Mesothelial cell of epicardium (in vitro differentiated cells): ENCODE measurements at regions not wholly inside any gene's neighbourhood (a gene's known extent, or its start where the extent isn't known, plus 50 kb on each side); places are given as distances from the start of the nearest gene placed in this dataset.
A peak's percentile ranks its signal among the peaks of the same experiment; 100 is the strongest.

Experiments
- DNase-seq, 2 experiments: peaks; one replicate each; pipeline ENCODE4 v3.0.0; 2021; ENCODE audit warnings: low spot score in 2 of 2; ENCODE audit not compliant: unreplicated experiment in 2 of 2
- H3K27ac Mint-ChIP-seq: 2 replicates; pipeline ENCODE4 v1.8.0; 2021; ENCODE audit warnings: mixed read lengths
- H3K27me3 Mint-ChIP-seq: 2 replicates; pipeline ENCODE4 v1.8.0; 2021; ENCODE audit warnings: low read depth, mixed read lengths
- H3K36me3 Mint-ChIP-seq: 2 replicates; pipeline ENCODE4 v1.8.0; 2021; ENCODE audit warnings: mixed read lengths
- H3K4me1 Mint-ChIP-seq: 2 replicates; pipeline ENCODE4 v1.8.0; 2021; ENCODE audit warnings: mixed read lengths
- H3K4me3 Mint-ChIP-seq: 2 replicates; pipeline ENCODE4 v1.8.0; 2021; ENCODE audit warnings: mild to moderate bottlenecking, moderate library complexity, mixed read lengths
- H3K9me3 Mint-ChIP-seq: 2 replicates; pipeline ENCODE4 v1.8.0; 2021; ENCODE audit warnings: mixed read lengths
- TF ChIP-seq, protein P1 (sequence below): fragments of 200-600 bp; sonication (generic); IDR thresholded peaks from one replicate; pipeline ENCODE4 v1.5.0; 2021; ENCODE audit warnings: antibody characterized with exemption; ENCODE audit not compliant: unreplicated experiment

- Mint-ChIP-seq H3K27me3 (peaks cover 2% of the 10 kb centered on the region), H3K4me1 (no peaks in the 10 kb centered on the region), H3K36me3 (no peaks in the 10 kb centered on the region), H3K27ac (no peak overlapping the region), H3K9me3 (peaks cover 8% of the 10 kb centered on the region), H3K4me3 (no peak overlapping the region)
- DNase-seq, result no peak
- TF ChIP-seq, protein P1, sequence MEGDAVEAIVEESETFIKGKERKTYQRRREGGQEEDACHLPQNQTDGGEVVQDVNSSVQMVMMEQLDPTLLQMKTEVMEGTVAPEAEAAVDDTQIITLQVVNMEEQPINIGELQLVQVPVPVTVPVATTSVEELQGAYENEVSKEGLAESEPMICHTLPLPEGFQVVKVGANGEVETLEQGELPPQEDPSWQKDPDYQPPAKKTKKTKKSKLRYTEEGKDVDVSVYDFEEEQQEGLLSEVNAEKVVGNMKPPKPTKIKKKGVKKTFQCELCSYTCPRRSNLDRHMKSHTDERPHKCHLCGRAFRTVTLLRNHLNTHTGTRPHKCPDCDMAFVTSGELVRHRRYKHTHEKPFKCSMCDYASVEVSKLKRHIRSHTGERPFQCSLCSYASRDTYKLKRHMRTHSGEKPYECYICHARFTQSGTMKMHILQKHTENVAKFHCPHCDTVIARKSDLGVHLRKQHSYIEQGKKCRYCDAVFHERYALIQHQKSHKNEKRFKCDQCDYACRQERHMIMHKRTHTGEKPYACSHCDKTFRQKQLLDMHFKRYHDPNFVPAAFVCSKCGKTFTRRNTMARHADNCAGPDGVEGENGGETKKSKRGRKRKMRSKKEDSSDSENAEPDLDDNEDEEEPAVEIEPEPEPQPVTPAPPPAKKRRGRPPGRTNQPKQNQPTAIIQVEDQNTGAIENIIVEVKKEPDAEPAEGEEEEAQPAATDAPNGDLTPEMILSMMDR, result no peak
Measured at GRCh38 chr4:45920861-45921260, 203.0 kb downstream of the GABRG1 start.

DNA sequence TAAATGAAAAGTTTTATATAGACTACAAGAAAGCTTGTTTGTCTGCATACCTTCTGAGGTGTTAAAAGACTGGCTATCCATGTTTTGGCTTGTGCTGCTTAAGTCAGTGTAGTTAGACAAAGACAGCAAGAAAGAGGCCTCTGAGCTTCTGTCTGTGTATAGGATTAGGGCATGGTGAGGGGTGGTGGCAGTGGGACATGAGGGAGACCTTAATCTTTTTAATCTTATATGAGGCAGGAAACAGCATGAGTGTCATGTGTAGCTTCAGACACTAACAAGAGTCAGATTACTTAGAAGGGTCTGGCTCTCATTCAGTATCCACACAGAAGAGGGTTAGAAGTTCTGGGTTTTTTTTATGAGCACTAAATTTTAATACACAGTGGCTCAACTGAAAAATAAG, 213.3 kb downstream of the GABRG1 start:
- Mint-ChIP-seq H3K4me1 (peaks cover 5% of the 10 kb centered on the region), H3K27ac (peak overlapping the region; percentile 10), H3K4me3 (no peak overlapping the region), H3K9me3 (peaks cover 4% of the 10 kb centered on the region), H3K36me3 (no peaks in the 10 kb centered on the region), H3K27me3 (no peaks in the 10 kb centered on the region)
- TF ChIP-seq, protein P1, result no peak
- DNase-seq, result no peak

- no peaks in the 10 kb centered on the region for H3K27me3 Mint-ChIP-seq
- no peaks in the 10 kb centered on the region for H3K4me1 Mint-ChIP-seq
- H3K27ac Mint-ChIP-seq, result no peak overlapping the region
- no peaks in the 10 kb centered on the region for H3K36me3 Mint-ChIP-seq
- H3K4me3 Mint-ChIP-seq, result no peak overlapping the region
- TF ChIP-seq, protein P1, result no peak
- H3K9me3 Mint-ChIP-seq, result peaks cover 30% of the 10 kb centered on the region
- no peak for DNase-seq
Measured at GRCh38 chr4:45897946-45898585, 225.8 kb downstream of the GABRG1 start.

- H3K4me1 Mint-ChIP-seq, result no peaks in the 10 kb centered on the region
- H3K4me3 Mint-ChIP-seq, result no peak overlapping the region
- DNase-seq, result no peak
- no peaks in the 10 kb centered on the region for H3K36me3 Mint-ChIP-seq
- H3K27me3 Mint-ChIP-seq, result no peaks in the 10 kb centered on the region
- TF ChIP-seq, protein P1, result no peak
- peaks cover 38% of the 10 kb centered on the region for H3K9me3 Mint-ChIP-seq
- H3K27ac Mint-ChIP-seq, result no peak overlapping the region
Measured at GRCh38 chr4:45883421-45883820, 240.4 kb downstream of the GABRG1 start.

DNA sequence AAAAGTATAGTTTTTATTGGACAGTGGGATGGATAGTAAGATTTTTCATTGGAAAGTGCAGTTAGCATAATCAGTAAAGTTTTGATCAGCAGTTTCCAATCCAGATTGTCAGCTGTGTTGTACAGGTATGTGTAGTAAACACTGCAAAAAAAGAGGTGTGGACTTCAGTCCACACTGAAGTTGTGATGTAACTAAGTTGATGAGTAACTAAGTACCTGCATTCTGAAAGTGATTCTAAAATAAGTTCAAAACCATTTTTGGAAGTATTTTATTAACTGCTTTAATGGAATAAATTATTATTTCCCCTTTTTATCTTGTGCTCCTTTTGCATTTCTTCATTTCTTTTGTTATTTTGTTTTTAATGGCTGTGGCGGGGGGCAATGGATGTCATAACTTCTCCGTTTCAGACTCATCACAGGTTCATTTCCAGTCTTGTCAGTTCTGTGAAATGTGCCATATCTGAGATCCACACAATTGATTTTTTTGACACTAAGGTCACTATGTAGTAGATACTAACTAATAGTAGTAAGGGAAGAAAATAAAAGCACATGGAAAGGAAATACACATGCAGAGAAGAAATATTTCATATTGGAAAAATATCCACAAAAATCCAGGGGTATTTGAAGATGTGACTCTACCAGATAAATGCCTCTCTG, 247.5 kb downstream of the GABRG1 start:
- H3K4me3 Mint-ChIP-seq, result no peak overlapping the region

More for the DNA sequence above, 247.5 kb downstream of the GABRG1 start:
- no peak overlapping the region for H3K27ac Mint-ChIP-seq
- no peak for DNase-seq
- TF ChIP-seq, protein P1, result no peak
- no peaks in the 10 kb centered on the region for H3K36me3 Mint-ChIP-seq
- no peaks in the 10 kb centered on the region for H3K4me1 Mint-ChIP-seq
- no peaks in the 10 kb centered on the region for H3K27me3 Mint-ChIP-seq
- H3K9me3 Mint-ChIP-seq, result peaks cover 2% of the 10 kb centered on the region
